CD4-positive, alpha-beta T cell treated with Interleukin-6 at 100 ng/mL for 8 hours (primary cell): ENCODE measurements at regions not wholly inside any gene's neighbourhood (a gene's known extent, or its start where the extent isn't known, plus 50 kb on each side); places are given as distances from the start of the nearest gene placed in this dataset.
"Not testable (repeated sequence)": the region's sequence is repeated elsewhere in the genome, so short reads cannot be mapped to it uniquely, and the experiment has no call there.

Experiments used
- DNase-seq: peaks from one replicate; pipeline ENCODE4 v3.0.0-alpha.2; 2020; ENCODE audit warnings: mixed read lengths, low spot score

GRCh38 chrX:10965174-10965798 is 145.8 kb upstream of the HCCS start:
- DNase-seq, result no peak

GRCh38 chrX:10966057-10966456 is 145.1 kb upstream of the HCCS start:
- no peak for DNase-seq

GRCh38 chrX:10971176-10971575 is 140.0 kb upstream of the HCCS start:
- no peak for DNase-seq

- DNase-seq, result no peak
These were observed 139.4 kb upstream of the HCCS start for GRCh38 chrX:10971759-10972158.

GRCh38 chrX:10972706-10973105 is 138.4 kb upstream of the HCCS start:
- DNase-seq, result no peak

- DNase-seq, result no peak
These were observed 136.2 kb upstream of the HCCS start for GRCh38 chrX:10974920-10975319.

- no peak for DNase-seq
These were observed 131.2 kb upstream of the HCCS start for GRCh38 chrX:10979956-10980355.

GRCh38 chrX:10981506-10981905 is 129.6 kb upstream of the HCCS start:
- no peak for DNase-seq

- DNase-seq, result no peak
These were observed 127.6 kb upstream of the HCCS start for GRCh38 chrX:10983526-10983925.

GRCh38 chrX:10984213-10984612 is 126.9 kb upstream of the HCCS start:
- DNase-seq, result no peak

GRCh38 chrX:10986616-10987015 is 124.5 kb upstream of the HCCS start:
- DNase-seq, result no peak

- DNase-seq, result no peak
These were observed 122.5 kb upstream of the HCCS start for GRCh38 chrX:10988653-10989052.

- DNase-seq, result no peak
These were observed 121.7 kb upstream of the HCCS start for GRCh38 chrX:10989386-10989785.

GRCh38 chrX:10990418-10990817 is 120.7 kb upstream of the HCCS start:
- DNase-seq, result no peak

GRCh38 chrX:10990976-10991375 is 120.2 kb upstream of the HCCS start:
- DNase-seq, result no peak

- DNase-seq, result no peak
These were observed 119.0 kb upstream of the HCCS start for GRCh38 chrX:10992110-10992509.

- DNase-seq, result not testable (repeated sequence)
These were observed 104.1 kb upstream of the HCCS start for GRCh38 chrX:11007076-11007475.

GRCh38 chrX:11010476-11010875 is 100.7 kb upstream of the HCCS start:
- DNase-seq, result no peak

GRCh38 chrX:11016728-11017127 is 94.4 kb upstream of the HCCS start:
- no peak for DNase-seq

GRCh38 chrX:11022588-11022987 is 88.5 kb upstream of the HCCS start:
- not testable (repeated sequence) for DNase-seq

- DNase-seq, result no peak
These were observed 71.2 kb upstream of the HCCS start for GRCh38 chrX:11039926-11040325.

GRCh38 chrX:11040405-11040804 is 70.7 kb upstream of the HCCS start:
- no peak for DNase-seq

GRCh38 chrX:11040996-11041395 is 70.1 kb upstream of the HCCS start:
- DNase-seq, result no peak

GRCh38 chrX:11050013-11050412 is 61.1 kb upstream of the HCCS start:
- DNase-seq, result no peak

- no peak for DNase-seq
These were observed 57.8 kb upstream of the HCCS start for GRCh38 chrX:11053351-11053750.
